Ovary (tissue), 7 donors: ENCODE measurements at regions not wholly inside any gene's neighbourhood (a gene's known extent, or its start where the extent isn't known, plus 50 kb on each side); places are given as distances from the start of the nearest gene placed in this dataset.

ENCODE experiments used
- DNase-seq, 5 donors: peaks; one replicate each; pipeline ENCODE4 v3.0.0-alpha.2; 2019 to 2020
- H3K27ac ChIP-seq, 2 donors: fragments of 200-600 bp; one replicate each; pipeline versions ENCODE4 v1.5.1 to v1.8.0; 2019 to 2022
- H3K27me3 ChIP-seq: fragments of 200-600 bp; one replicate; pipeline ENCODE4 v1.8.0; 2022
- H3K36me3 ChIP-seq: fragments of 200-600 bp; sonication (generic); one replicate; pipeline ENCODE4 v1.5.1; 2019
- H3K4me1 ChIP-seq: one replicate; pipeline ENCODE4 v1.8.1; 2013; ENCODE audit warnings: mild to moderate bottlenecking, moderate library complexity; ENCODE audit not compliant: insufficient read depth
- H3K4me3 ChIP-seq: fragments of 200-600 bp; sonication (generic); one replicate; pipeline ENCODE4 v1.5.1; 2017
- H3K9me3 ChIP-seq, 2 donors: fragments of 200-600 bp in 1 of 2; sonication (generic) in 1 of 2; one replicate each; pipeline versions ENCODE4 v1.5.1 to v1.8.1; 2013 to 2019; ENCODE audit warnings: mild to moderate bottlenecking in 1 of 2, moderate library complexity in 1 of 2
- EP300 ChIP-seq: sonication (generic); formaldehyde crosslinking; IDR thresholded peaks from one replicate; pipeline ENCODE4 v1.6.1; 2017; ENCODE audit warnings: antibody characterized with exemption
- POLR2A ChIP-seq: fragments of 450-650 bp; IDR thresholded peaks from one replicate; pipeline ENCODE4 v1.6.1; 2017; ENCODE audit warnings: antibody characterized with exemption, mild to moderate bottlenecking, moderate library complexity
- WGBS, 3 donors: extraction: QIAGEN DNeasy Blood & Tissue Kit in 1 of 3; methylation state at CpG; one replicate each; pipeline versions ENCODE4 v1.1.5 to v1.1.7; 2013 to 2017; 5-methylcytosine and 5-hydroxymethylcytosine counted together
- intact Hi-C, 4 donors: fragments of 100-400 bp; cut with DNase I; formaldehyde crosslinking; loops; one replicate each; pipeline versions ENCODE4 v1.11.0 to v1.15.1; 2022 to 2023
- TF ChIP-seq, protein P1 (sequence below), 3 donors: fragments of 450-650 bp in 2 of 3; fragments of 200-600 bp in 1 of 3; IDR thresholded peaks; one replicate each; pipeline versions ENCODE4 v1.5.1 to v1.8.0; 2016 to 2022; ENCODE audit warnings: antibody characterized with exemption in 3 of 3, mild to moderate bottlenecking in 1 of 3
- donor health status: DM: no; HTN: no; CAD: no; lungs with moderate emphysema.
- donor health status: DM: no; HTN: no; CAD: no.
- donor health status: Bipolar disorder and iron deficiency.
- donor health status: DM: no; HTN: no; CAD: no.
- donor health status: DM: yes; HTN: yes; CAD: no.

DNA sequence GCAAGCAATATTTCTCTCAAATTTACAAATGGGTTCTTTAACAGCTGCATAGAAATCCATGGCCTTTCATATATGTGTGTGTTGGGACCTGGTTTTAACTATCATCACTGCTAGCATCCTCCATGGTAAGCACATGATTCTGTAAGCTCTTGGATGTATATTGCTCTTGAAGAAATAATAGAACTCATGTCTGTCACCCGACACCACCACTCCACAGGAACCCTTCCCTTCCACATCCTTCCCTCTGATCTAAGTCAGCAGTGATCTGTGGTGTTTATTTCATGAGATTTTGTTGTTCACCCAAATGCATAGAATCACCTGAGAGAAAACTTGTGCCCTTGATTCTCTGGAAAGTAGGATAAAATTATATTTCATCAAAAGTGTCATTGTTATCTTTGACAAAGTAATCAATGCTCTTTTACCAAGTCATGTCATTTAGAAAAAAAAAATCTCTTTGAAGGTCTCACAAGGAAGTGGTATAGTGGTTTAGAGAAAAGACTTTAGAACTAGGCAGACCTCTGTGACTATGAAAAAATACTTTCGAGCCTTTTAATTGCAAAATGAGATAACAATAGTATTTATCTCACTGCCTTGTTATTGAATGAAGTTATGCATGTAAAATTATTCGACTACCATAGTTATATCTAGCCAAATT is 649.8 kb upstream of the SLC35B3 start:
- intact Hi-C loops = no loop called here
- no peak for DNase-seq
- no peaks in the 10 kb centered on the region for H3K4me1 ChIP-seq
- TF ChIP-seq, protein P1, sequence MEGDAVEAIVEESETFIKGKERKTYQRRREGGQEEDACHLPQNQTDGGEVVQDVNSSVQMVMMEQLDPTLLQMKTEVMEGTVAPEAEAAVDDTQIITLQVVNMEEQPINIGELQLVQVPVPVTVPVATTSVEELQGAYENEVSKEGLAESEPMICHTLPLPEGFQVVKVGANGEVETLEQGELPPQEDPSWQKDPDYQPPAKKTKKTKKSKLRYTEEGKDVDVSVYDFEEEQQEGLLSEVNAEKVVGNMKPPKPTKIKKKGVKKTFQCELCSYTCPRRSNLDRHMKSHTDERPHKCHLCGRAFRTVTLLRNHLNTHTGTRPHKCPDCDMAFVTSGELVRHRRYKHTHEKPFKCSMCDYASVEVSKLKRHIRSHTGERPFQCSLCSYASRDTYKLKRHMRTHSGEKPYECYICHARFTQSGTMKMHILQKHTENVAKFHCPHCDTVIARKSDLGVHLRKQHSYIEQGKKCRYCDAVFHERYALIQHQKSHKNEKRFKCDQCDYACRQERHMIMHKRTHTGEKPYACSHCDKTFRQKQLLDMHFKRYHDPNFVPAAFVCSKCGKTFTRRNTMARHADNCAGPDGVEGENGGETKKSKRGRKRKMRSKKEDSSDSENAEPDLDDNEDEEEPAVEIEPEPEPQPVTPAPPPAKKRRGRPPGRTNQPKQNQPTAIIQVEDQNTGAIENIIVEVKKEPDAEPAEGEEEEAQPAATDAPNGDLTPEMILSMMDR (IDR thresholded peaks at IDR 0.05) = no peak
- TF ChIP-seq POLR2A = no peak
- no peak for TF ChIP-seq EP300
- no peaks in the 10 kb centered on the region for H3K9me3 ChIP-seq
- H3K36me3 ChIP-seq = no peaks in the 10 kb centered on the region
- H3K4me3 ChIP-seq = no peak overlapping the region
- H3K27me3 ChIP-seq = no peaks in the 10 kb centered on the region
- WGBS, 3 donors = 43 to 62% (median 57%) methylated on average over 3 of the region's 3 CpGs
- H3K27ac ChIP-seq = no peak overlapping the region

DNA sequence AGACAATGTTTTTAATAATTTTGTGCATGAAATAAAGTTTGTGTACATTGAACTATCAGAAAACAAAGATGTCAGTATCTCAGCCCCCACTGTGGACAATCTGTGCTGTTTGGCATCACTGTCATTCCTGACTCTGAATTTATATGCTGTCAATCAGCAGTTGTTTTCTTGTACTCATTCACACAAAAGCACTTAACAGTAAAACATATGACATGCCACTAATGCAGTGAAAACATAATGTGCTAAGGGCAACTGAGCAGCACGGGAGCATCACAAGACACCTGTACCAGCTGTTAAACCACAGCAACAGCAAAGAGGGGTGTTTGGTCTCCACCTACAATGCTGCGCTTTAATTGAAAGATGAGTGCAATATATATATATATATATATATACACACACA is 647.8 kb upstream of the SLC35B3 start:
- Histone ChIP-seq H3K9me3 (no peaks in the 10 kb centered on the region), H3K27me3 (no peaks in the 10 kb centered on the region), H3K4me1 (no peaks in the 10 kb centered on the region), H3K36me3 (no peaks in the 10 kb centered on the region), H3K27ac (no peak overlapping the region), H3K4me3 (no peak overlapping the region)
- intact Hi-C loops = no loop called here
- TF ChIP-seq POLR2A (no peak), EP300 (no peak)
- TF ChIP-seq, protein P1 (IDR thresholded peaks at IDR 0.05) = no peak
- no peak for DNase-seq
- WGBS, 3 donors = 79 to 90% (median 81%) methylated on average over 2 of the region's 2 CpGs

DNA sequence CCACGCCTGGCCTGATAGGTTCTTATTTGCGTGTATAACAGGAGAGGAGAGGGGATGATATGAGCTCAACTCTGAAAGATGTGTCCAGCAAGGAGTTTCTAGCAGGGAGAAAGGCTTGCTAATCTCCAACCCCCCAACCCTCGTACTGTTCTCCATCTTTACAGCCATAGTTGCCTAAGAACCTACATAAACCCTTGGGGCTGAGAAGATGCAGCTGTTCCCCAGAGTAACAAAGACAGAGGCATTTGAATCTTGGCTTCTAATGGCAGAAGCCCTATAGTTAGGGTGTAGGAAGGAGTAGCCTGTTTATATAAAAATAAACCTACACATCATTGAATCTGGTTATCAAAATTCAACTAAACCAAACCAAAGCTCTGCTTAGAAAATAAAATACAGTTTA is 631.4 kb upstream of the SLC35B3 start:
- TF ChIP-seq, protein P1 (IDR thresholded peaks at IDR 0.05) = no peak
- no peak for TF ChIP-seq POLR2A
- no peak for TF ChIP-seq EP300
- intact Hi-C loops = no loop called here
- 64 to 83% (median 82%) methylated on average over 3 of the region's 3 CpGs for WGBS, 3 donors
- no peaks in the 10 kb centered on the region for H3K27me3 ChIP-seq
- no peaks in the 10 kb centered on the region for H3K36me3 ChIP-seq
- H3K9me3 ChIP-seq = no peaks in the 10 kb centered on the region
- H3K27ac ChIP-seq = no peak overlapping the region
- DNase-seq = no peak
- H3K4me3 ChIP-seq = no peak overlapping the region
- H3K4me1 ChIP-seq = no peaks in the 10 kb centered on the region

DNA sequence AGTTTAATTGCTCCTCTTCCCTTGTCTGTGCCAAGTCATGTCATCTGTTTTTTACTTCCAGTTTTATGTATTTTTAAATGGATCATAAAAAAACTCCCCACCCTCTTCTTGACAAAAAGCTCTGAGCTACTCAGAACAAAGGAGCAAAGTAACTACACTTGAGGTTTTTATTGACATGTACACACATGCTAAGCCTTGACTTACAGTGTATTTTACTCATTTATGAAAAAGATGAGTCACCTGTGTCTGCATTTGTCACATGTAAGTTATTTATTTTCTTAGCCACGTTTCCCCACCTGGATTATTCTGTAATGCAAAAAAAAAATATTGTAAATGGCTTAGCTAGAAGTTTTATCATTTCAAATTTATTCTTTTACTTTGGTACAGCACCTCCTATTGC is 628.8 kb upstream of the SLC35B3 start:
- H3K9me3 ChIP-seq = no peaks in the 10 kb centered on the region
- no peaks in the 10 kb centered on the region for H3K36me3 ChIP-seq
- H3K4me3 ChIP-seq = no peak overlapping the region
- WGBS, 3 donors = 37 to 43% (median 41%) methylated on average over 1 of the region's 1 CpG
- TF ChIP-seq, protein P1 (IDR thresholded peaks at IDR 0.05) = no peak
- TF ChIP-seq EP300 (no peak), POLR2A (no peak)
- H3K27me3 ChIP-seq = no peaks in the 10 kb centered on the region
- no peak for DNase-seq
- H3K4me1 ChIP-seq = no peaks in the 10 kb centered on the region
- no peak overlapping the region for H3K27ac ChIP-seq
- intact Hi-C loops = no loop called here
